ENCODE measurements at regions not wholly inside any gene's neighbourhood (a gene's known extent, or its start where the extent isn't known, plus 50 kb on each side); places are given as distances from the start of the nearest gene placed in this dataset.

GRCh38 chr5:158530115-158530514, 569.6 kb downstream of the EBF1 start:
- Mint-ChIP-seq H3K4me1 (ENCODE audit: low read depth) (no peaks in the 10 kb centered on the region), H3K9me3 (no peaks in the 10 kb centered on the region), H3K4me3 (no peak overlapping the region), H3K27me3 (ENCODE audit: low read depth) (no peaks in the 10 kb centered on the region), H3K36me3 (ENCODE audit: insufficient read depth) (no peaks in the 10 kb centered on the region)
- DNase-seq (no peak), ATAC-seq (no peak)

- no peaks in the 10 kb centered on the region for H3K9me3 Mint-ChIP-seq
- DNase-seq, result no peak
- no peaks in the 10 kb centered on the region for H3K36me3 Mint-ChIP-seq (ENCODE audit: insufficient read depth)
- H3K4me1 Mint-ChIP-seq (ENCODE audit: low read depth), result no peaks in the 10 kb centered on the region
- no peak overlapping the region for H3K4me3 Mint-ChIP-seq
- no peak for ATAC-seq
- no peaks in the 10 kb centered on the region for H3K27me3 Mint-ChIP-seq (ENCODE audit: low read depth)
Observed at GRCh38 chr5:158529454-158529853, 570.3 kb downstream of the EBF1 start.

- H3K4me3 Mint-ChIP-seq, result no peak overlapping the region
Observed at GRCh38 chr5:158525663-158526062, 574.1 kb downstream of the EBF1 start.

DNA sequence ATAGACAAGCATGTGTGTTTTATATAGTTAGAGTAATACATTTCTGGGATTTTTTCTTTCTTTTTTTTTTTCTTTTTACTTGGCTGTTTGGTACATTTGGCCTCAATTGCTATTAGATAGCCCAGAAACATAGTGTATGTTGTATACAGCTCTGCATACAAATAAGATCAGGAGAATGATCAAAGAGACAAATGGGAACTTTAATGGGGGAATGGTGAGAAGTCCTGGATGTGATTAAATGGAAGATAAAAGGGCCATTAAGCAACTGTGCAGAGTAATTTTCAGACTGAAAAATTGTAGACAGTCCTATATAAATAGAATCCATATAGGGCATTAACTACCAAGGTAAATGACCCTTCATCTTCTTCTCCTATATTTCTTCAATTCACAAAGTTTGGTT, 575.6 kb downstream of the EBF1 start:
- no peaks in the 10 kb centered on the region for H3K9me3 Mint-ChIP-seq
- no peak overlapping the region for H3K4me3 Mint-ChIP-seq
- no peak for DNase-seq
- H3K36me3 Mint-ChIP-seq (ENCODE audit: insufficient read depth), result no peaks in the 10 kb centered on the region
- no peaks in the 10 kb centered on the region for H3K27me3 Mint-ChIP-seq (ENCODE audit: low read depth)
- H3K4me1 Mint-ChIP-seq (ENCODE audit: low read depth), result no peaks in the 10 kb centered on the region
- ATAC-seq, result no peak

More at GRCh38 chr5:158525663-158526062, 574.1 kb downstream of the EBF1 start:
- Mint-ChIP-seq H3K9me3 (no peaks in the 10 kb centered on the region), H3K4me1 (ENCODE audit: low read depth) (no peaks in the 10 kb centered on the region), H3K27me3 (ENCODE audit: low read depth) (no peaks in the 10 kb centered on the region), H3K36me3 (ENCODE audit: insufficient read depth) (no peaks in the 10 kb centered on the region)
- ATAC-seq, result no peak
- no peak for DNase-seq

DNA sequence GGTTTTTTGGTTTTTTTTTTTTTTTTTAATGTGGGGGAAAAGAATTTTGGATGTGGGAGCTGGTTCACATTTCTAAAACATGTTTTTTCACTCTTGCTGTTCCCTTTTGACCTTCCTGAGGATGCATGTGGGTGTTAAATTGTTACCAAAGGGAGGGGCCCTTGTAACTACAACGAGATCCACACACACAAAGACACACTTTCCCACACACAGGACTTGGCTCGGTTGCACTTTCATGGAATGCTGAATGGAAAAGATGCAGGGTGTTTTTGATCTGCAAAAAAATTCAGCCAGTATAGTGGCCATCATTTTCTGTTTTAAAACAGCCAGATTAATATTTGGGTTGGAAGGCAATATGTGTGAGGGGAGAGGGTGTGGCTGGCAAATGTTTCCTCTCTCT, 576.9 kb downstream of the EBF1 start:
- no peaks in the 10 kb centered on the region for H3K4me1 Mint-ChIP-seq (ENCODE audit: low read depth)
- DNase-seq (no peak), ATAC-seq (no peak)
- H3K27me3 Mint-ChIP-seq (ENCODE audit: low read depth), result no peaks in the 10 kb centered on the region
- H3K36me3 Mint-ChIP-seq (ENCODE audit: insufficient read depth), result no peaks in the 10 kb centered on the region
- H3K9me3 Mint-ChIP-seq, result no peaks in the 10 kb centered on the region
- H3K4me3 Mint-ChIP-seq, result no peak overlapping the region

GRCh38 chr5:158521995-158522394, 577.7 kb downstream of the EBF1 start:
- Mint-ChIP-seq H3K36me3 (ENCODE audit: insufficient read depth) (no peaks in the 10 kb centered on the region), H3K9me3 (no peaks in the 10 kb centered on the region), H3K27me3 (ENCODE audit: low read depth) (no peaks in the 10 kb centered on the region), H3K4me3 (no peak overlapping the region), H3K4me1 (ENCODE audit: low read depth) (no peaks in the 10 kb centered on the region)
- no peak for ATAC-seq
- DNase-seq, result no peak

DNA sequence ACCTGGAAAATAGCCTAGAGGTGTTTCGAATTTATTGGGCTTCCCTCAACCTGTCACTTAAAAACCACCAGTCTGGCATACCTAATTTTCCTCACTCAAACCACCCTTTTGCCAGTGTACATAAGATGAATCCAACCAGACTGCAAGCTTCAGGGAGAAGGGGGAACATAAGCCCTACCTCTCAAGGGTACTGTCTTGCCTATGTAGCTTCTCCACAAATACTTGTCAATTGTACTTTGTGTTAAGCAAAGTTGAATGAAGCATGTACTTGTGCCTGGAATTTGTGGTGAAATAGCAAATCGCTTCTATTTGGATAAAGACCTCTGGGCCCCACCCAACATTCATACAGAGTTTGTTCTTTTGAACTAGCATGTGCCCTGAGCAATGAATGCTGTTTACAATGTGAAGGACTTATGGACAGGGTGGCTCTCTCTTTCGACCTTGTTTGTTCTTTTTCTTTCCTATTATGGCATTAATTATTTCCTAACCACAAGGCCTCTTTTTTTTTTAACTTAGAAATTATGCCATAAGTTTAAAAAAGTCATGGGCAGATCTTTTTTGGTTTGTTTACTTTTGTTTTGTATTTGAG, 580.2 kb downstream of the EBF1 start:
- H3K4me3 Mint-ChIP-seq, result no peak overlapping the region
- no peaks in the 10 kb centered on the region for H3K9me3 Mint-ChIP-seq
- ATAC-seq (no peak), DNase-seq (no peak)
- H3K36me3 Mint-ChIP-seq (ENCODE audit: insufficient read depth), result no peaks in the 10 kb centered on the region
- peaks cover under 1% of the 10 kb centered on the region for H3K4me1 Mint-ChIP-seq (ENCODE audit: low read depth)
- no peaks in the 10 kb centered on the region for H3K27me3 Mint-ChIP-seq (ENCODE audit: low read depth)

DNA sequence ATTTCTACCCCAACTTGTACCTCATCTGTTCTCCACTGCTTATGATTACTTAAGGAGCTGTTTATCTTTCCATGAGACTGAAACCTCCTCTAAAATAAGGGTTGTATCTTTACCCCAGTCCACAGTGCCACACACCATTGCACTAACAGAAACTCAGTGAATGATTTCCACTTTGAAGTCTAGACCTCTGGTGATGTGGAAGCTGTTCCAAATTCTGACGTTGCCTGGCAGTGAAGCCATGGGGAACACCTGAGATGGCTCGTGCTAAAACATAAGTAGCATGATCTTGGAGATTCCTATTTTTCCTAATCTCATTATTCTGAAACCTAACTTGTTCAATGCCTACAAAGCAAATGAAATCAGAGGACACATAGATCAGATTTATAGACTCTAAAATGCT, 583.2 kb downstream of the EBF1 start:
- DNase-seq (no peak), ATAC-seq (no peak)
- Mint-ChIP-seq H3K4me1 (ENCODE audit: low read depth) (peaks cover 20% of the 10 kb centered on the region), H3K36me3 (ENCODE audit: insufficient read depth) (no peaks in the 10 kb centered on the region), H3K4me3 (no peak overlapping the region), H3K27me3 (ENCODE audit: low read depth) (no peaks in the 10 kb centered on the region), H3K9me3 (no peaks in the 10 kb centered on the region)

DNA sequence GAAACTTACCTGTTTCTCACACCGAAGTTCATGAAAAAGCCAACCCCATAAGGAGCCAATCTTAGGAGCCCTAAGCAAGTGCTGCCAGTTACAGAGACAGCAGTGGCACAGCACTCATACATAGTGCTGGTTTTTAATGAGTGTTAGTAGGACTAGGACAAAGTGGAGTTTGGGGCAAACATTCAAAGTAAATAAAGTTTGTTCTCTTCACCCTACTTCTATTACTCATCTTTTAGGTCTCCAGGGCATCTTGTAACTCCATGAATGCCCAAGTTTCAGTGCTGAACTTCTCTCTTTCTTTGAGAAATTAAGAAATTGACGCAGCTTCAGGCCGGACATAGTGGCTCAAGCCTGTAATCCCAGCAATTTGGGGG, 584.7 kb downstream of the EBF1 start:
- Mint-ChIP-seq H3K27me3 (ENCODE audit: low read depth) (no peaks in the 10 kb centered on the region), H3K4me1 (ENCODE audit: low read depth) (peaks cover 24% of the 10 kb centered on the region), H3K9me3 (no peaks in the 10 kb centered on the region), H3K36me3 (ENCODE audit: insufficient read depth) (no peaks in the 10 kb centered on the region), H3K4me3 (no peak overlapping the region)
- no peak for DNase-seq
- ATAC-seq, result no peak

- DNase-seq (no peak), ATAC-seq (peak; percentile 58 to 73)
- Mint-ChIP-seq H3K36me3 (ENCODE audit: insufficient read depth) (no peaks in the 10 kb centered on the region), H3K9me3 (no peaks in the 10 kb centered on the region), H3K4me3 (no peak overlapping the region), H3K4me1 (ENCODE audit: low read depth) (peaks cover 24% of the 10 kb centered on the region), H3K27me3 (ENCODE audit: low read depth) (no peaks in the 10 kb centered on the region)
Observed at GRCh38 chr5:158514319-158514985, 585.3 kb downstream of the EBF1 start.

GRCh38 chr5:158513490-158514318, 586.0 kb downstream of the EBF1 start:
- ATAC-seq (no peak), DNase-seq (no peak)
- Mint-ChIP-seq H3K36me3 (ENCODE audit: insufficient read depth) (no peaks in the 10 kb centered on the region), H3K9me3 (no peaks in the 10 kb centered on the region), H3K4me1 (ENCODE audit: low read depth) (peaks cover 24% of the 10 kb centered on the region), H3K4me3 (no peak overlapping the region), H3K27me3 (ENCODE audit: low read depth) (no peaks in the 10 kb centered on the region)

DNA sequence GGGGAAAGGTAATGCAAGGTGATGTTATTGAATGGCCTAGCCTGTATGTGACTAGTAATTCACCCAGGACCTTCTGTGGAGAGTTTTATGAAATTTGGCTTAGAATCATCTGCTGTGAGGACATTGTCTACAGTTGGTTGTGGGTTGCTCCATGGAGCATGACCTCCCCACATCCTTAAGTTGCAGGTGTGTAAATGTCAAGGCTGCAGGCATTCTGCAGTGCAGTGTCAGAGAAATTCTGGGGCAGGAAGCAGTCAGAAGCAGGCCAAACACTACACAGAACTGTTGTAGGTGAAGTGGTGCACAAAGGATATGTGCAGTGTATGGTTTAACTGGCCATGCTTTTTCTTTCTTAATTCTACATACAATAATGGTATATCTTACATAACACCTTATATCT, 588.3 kb downstream of the EBF1 start:
- Mint-ChIP-seq H3K4me3 (no peak overlapping the region), H3K27me3 (ENCODE audit: low read depth) (no peaks in the 10 kb centered on the region), H3K36me3 (ENCODE audit: insufficient read depth) (no peaks in the 10 kb centered on the region), H3K9me3 (peaks cover 11% of the 10 kb centered on the region), H3K4me1 (ENCODE audit: low read depth) (peaks cover 24% of the 10 kb centered on the region)
- ATAC-seq (no peak), DNase-seq (no peak)

GRCh38 chr5:158510479-158510878, 589.2 kb downstream of the EBF1 start:
- Mint-ChIP-seq H3K9me3 (peaks cover 20% of the 10 kb centered on the region), H3K4me1 (ENCODE audit: low read depth) (peaks cover 24% of the 10 kb centered on the region), H3K4me3 (no peak overlapping the region), H3K36me3 (ENCODE audit: insufficient read depth) (no peaks in the 10 kb centered on the region), H3K27me3 (ENCODE audit: low read depth) (no peaks in the 10 kb centered on the region)
- DNase-seq, result no peak
- no peak for ATAC-seq

GRCh38 chr5:158506648-158507047, 593.1 kb downstream of the EBF1 start:
- Mint-ChIP-seq H3K4me1 (ENCODE audit: low read depth) (peaks cover 4% of the 10 kb centered on the region), H3K27me3 (ENCODE audit: low read depth) (peaks cover 2% of the 10 kb centered on the region), H3K36me3 (ENCODE audit: insufficient read depth) (no peaks in the 10 kb centered on the region), H3K4me3 (no peak overlapping the region), H3K9me3 (peaks cover 30% of the 10 kb centered on the region)
- DNase-seq (no peak), ATAC-seq (no peak)

DNA sequence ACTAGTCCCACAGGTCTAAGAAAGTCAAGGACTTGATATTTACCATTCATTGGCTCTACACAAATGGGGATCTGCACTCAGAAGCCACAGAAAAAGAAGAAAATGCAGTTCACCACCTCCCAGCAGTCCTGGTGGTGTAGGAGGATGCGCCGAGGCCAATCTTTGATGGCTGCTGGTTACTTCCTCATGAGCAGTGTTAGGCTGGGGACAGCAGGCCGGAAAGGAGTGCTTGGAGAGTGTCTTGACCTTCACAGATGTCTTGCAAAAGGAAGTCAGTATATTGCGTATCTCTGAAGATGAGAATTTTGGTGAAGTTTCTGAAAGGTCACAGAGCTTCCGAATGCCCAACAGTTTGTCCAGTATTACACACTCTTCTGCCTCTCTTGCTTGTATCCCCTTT, 597.0 kb downstream of the EBF1 start:
- H3K4me3 Mint-ChIP-seq, result no peak overlapping the region
- peaks cover 30% of the 10 kb centered on the region for H3K9me3 Mint-ChIP-seq
- peaks cover 2% of the 10 kb centered on the region for H3K27me3 Mint-ChIP-seq (ENCODE audit: low read depth)
- no peaks in the 10 kb centered on the region for H3K36me3 Mint-ChIP-seq (ENCODE audit: insufficient read depth)
- DNase-seq (no peak), ATAC-seq (no peak)
- H3K4me1 Mint-ChIP-seq (ENCODE audit: low read depth), result no peaks in the 10 kb centered on the region
